ENCODE measurements at regions not wholly inside any gene's neighbourhood (a gene's known extent, or its start where the extent isn't known, plus 50 kb on each side); places are given as distances from the start of the nearest gene placed in this dataset.

DNA sequence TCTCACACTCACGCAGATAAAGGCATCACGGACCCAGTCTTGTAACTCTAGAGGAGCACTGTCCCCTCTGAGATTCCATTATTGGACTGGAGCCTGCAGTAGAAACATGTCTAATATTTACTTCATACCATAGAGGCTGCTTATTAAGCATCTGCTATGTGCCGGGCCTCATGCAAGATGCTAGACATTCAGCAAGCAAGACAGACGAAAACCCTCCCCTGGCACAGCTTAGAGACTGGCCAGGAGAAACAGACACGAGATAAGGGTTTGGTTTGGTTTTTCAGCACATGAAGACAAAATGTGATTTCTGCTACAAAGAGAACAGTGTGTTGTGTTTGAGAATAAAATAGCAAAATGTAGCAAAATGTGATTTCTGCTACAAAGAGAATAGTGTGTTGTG is 719.2 kb downstream of the MED13L start:
- TF ChIP-seq FOXM1 (IDR thresholded peaks at IDR 0.05; ENCODE audit: low read depth) (no peak), EZH2phosphoT487 (IDR thresholded peaks at IDR 0.05; ENCODE audit: borderline replicate concordance, low read depth) (no peak), RFX5 (IDR thresholded peaks at IDR 0.05; ENCODE audit: low read length) (no peak), TAF1 (IDR thresholded peaks at IDR 0.05; ENCODE audit: borderline replicate concordance, low read depth, low read length) (no peak)
- TF ChIP-seq, protein P1, sequence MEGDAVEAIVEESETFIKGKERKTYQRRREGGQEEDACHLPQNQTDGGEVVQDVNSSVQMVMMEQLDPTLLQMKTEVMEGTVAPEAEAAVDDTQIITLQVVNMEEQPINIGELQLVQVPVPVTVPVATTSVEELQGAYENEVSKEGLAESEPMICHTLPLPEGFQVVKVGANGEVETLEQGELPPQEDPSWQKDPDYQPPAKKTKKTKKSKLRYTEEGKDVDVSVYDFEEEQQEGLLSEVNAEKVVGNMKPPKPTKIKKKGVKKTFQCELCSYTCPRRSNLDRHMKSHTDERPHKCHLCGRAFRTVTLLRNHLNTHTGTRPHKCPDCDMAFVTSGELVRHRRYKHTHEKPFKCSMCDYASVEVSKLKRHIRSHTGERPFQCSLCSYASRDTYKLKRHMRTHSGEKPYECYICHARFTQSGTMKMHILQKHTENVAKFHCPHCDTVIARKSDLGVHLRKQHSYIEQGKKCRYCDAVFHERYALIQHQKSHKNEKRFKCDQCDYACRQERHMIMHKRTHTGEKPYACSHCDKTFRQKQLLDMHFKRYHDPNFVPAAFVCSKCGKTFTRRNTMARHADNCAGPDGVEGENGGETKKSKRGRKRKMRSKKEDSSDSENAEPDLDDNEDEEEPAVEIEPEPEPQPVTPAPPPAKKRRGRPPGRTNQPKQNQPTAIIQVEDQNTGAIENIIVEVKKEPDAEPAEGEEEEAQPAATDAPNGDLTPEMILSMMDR (IDR thresholded peaks at IDR 0.05) = no peak

Data from SK-N-SH (cell line).